Pons (tissue), 1 donor: ENCODE measurements at regions not wholly inside any gene's neighbourhood (a gene's known extent, or its start where the extent isn't known, plus 50 kb on each side); places are given as distances from the start of the nearest gene placed in this dataset.
"Not testable (repeated sequence)": the region's sequence is repeated elsewhere in the genome, so short reads cannot be mapped to it uniquely, and the experiment has no call there.

Source experiments
- DNase-seq: peaks from one replicate; pipeline ENCODE4 v3.0.0-alpha.2; 2016; ENCODE audit warnings: low spot score

DNA sequence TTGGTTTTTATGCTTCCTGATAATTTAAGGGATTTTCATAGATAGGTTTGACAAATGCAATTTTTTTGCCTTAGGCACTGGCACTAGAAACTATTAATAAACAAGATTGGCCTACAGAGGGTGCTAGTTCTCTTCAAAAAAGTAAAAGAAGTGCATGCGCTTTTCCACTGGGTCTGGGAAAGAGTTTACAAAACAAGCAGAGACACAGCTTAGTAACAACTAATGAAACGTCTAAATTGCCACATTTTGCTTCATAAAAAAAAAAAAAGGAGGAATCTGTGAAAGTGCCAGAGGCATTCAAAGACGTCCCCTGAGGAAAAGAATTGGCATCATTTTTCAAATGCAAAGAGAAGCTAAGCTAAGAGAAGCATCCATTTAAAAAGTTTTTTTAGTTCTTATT lies 58.3 kb upstream of the EEA1 start:
- DNase-seq: peak; percentile 91

DNA sequence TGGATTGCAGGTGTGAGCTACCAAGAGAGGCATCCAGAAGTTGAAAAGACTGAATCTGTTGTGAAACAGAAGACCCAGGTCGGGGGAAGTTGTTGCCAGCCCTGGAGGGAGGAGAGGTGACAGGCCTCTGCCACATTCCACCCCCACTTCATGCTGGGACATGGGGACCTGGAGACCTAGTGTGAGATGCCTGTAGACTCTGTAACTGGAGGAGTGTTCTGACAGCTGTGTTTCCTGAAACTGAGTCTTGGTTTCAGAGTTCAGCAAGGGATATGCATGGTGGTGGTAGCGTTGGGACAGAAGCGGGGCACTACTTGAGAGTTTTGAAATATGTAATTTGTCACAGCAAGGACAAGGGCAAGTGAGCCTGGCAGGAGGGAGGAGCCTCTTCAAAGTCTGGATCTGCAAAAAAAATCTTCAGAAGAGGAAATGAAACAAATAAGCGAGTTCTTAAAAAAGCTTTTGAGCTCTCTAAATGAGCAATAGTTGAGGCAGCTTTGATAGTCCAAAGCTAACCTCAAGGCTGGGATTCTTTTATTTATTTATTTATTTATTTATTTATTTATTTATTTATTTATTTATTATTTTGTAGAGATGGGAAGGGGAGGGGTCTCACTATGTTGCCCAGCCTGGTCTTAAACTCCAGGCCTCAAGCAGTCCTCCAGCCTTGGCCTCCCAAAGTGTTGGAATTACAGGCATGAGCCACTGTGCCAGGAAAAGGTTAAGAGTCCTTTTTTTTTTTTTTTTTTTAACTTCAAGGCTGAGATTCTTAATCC lies 58.9 kb upstream of the EEA1 start:
- DNase-seq: peak; percentile 32

DNA sequence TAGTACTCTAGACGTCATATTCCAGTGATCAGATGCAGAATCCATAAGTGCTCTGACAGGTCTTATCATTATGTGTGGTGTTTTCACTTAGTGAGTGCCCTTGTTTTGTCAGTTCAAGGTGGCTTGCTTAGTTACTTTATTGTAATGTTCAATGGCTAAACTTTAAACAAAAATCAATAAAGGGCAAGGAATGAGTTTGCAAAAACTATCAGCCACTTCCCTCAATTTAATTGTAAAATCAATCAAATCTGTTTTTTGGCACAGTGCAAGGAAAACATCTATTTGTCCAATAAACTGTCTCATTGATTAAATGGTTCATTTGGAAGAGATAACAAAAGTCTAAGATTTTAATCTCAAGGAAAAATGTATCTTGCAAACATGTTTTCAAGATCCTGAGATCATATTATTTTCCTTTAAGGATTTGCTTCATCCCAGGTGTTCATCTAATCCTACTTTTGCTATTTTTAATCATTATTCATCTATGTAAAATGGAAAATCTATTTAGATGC lies 59.6 kb upstream of the EEA1 start:
- no peak for DNase-seq

DNA sequence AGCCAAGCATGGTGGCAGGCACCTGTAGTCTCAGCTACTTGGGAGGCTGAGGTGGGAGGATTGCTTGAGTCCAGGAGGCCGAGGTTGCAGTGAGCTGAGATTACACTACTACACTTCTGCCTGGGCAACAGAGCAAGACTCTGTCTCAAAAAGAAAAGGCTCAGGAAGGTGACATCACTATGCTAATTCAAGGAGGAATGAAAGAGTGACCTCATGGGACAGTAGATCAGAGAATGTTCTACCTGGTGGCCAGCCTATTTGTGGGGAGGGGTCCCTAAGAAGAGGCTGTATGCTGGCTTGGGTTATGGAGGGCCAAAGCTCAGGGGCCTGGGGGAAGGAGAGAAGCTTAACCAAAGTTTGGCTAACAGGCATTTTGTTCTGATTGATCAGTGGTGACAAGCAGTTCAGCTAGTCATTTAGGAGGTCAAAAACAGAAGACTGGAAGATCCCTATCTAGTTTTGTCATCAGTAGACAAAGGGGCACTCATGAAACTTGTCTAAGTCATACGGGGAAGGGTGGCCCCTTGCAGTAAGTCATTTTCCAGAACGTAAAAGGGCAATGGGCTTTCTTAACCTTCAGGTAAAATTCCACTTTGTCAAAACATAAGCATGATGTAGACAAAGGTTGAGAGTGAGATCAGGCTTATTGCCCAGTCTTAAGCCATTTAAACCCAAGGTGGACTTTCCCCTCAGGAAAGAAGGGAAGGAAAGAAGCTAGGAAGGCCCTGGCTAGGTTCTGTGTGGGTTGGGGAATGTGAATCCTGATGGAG lies 60.8 kb upstream of the EEA1 start:
- DNase-seq: no peak

DNA sequence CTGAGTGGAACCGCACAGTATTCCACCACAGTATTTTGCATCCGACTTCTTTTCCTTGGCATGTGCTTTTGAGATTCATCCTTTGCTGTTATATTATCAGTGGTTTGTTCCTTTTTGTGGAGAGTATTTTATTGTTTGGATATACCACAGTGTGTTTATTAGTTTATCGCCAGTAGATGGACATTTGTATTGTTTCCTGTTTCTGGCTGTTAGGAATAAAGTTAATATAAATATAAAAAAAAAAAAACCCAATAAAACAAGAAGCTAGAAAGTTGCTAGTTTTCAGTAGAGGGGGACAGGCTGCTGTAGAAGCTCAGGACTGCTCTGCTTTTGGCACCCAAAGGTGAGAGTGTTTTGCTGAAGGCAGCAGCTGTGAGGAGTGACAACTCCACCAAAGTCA lies 62.0 kb upstream of the EEA1 start:
- no peak for DNase-seq

DNA sequence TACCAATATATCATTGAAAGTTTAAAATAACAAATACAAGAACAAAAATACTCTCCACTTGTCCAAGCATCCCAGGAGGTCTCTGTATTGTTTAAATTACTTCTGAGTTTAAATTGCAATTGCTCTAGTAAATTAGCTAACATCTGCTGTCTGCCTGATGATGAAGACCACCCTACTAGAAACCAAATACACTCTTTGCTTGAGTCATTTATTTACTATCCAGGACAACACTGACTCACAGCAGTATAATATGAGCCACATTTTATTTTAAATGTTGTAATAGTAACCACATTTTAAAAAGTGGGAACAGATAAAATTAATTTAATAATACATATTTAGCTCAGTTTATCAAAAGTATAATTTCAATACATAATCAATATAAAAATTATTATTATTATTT lies 62.9 kb upstream of the EEA1 start:
- no peak for DNase-seq

DNA sequence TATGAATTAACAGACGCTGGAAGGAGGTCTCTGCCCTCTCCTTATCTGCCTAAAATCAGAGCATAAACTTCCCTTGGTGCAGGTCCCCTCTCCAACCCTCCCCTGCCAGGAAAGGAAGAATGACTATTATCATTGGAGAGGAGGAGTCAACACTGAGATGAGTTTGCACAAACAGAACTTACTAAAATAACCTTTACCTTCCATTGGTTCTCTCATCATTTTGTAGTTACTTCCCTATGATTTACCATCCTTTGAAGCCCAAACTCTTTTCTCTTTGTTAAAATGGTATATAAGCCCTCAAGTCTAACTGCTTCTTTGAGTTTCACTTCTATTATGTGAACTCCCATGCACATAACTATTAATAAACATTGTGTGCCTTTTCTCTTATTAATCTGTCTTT lies 64.2 kb upstream of the EEA1 start:
- no peak for DNase-seq

DNA sequence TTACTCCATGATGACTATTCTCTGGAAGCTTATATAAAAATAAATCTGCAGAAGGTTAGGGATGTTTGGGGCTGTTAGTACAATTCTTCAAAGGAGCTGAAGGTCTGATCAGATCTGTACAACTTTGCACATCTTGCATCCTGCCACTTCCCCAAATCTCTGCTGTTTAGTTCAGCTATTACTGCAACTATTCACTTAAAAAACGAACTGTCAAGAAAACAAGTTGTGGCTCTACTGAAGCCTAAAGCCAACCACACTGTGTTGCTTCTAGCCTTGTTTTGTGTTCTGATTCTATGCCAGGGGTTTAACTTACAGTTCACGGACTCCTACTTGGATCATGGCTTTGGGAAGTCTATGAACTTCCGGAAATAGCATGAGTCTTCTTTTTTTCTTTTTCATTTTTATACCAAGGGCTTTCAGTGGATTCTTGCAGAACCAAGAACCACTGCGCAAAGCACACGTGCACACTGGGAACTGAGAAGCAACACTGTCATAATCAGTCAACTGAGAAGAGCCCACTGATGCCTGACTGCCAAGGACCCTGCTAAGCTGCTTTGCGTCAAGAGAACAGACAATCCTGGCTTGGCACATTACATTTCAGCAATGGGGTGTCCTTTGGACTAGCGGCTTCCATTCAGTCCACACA lies 66.3 kb upstream of the EEA1 start:
- no peak for DNase-seq

DNA sequence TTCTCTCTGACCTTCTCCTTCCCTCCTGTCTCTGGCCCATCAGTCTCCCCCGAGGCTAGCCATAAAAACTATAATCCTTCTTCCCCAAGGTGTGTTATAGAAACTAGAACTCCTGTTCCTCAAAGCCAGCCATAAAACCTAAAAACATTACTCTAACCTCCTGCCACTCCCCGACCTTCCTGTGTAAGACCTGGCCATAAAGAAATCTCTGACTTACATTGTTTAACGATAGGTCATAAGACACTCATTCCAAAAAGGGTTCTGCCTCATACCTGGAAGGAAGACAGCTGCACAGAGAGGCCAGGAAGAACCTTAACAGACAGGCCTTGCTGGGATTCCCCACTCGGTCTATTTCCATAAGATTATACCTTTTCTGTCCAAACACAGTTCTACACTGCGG lies 70.9 kb upstream of the EEA1 start:
- DNase-seq: no peak

DNA sequence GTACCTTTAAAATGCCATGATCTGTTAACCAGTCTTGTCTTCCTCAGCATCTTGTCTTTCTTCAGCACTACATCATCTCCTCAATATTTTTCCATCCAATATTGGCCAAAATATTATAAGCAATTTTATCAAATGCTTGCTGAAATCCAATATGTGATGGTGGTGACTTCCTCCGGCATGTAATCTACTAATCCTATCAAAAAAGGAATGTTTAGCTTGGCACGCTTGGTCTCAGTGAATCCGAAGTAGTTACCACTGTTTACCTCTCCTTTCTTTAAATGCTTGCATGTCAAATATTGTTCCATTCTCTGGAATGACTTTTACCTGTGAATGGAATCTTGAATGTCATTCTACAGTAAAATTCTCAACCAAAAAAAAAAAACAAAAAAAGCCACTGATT lies 72.3 kb upstream of the EEA1 start:
- no peak for DNase-seq

DNA sequence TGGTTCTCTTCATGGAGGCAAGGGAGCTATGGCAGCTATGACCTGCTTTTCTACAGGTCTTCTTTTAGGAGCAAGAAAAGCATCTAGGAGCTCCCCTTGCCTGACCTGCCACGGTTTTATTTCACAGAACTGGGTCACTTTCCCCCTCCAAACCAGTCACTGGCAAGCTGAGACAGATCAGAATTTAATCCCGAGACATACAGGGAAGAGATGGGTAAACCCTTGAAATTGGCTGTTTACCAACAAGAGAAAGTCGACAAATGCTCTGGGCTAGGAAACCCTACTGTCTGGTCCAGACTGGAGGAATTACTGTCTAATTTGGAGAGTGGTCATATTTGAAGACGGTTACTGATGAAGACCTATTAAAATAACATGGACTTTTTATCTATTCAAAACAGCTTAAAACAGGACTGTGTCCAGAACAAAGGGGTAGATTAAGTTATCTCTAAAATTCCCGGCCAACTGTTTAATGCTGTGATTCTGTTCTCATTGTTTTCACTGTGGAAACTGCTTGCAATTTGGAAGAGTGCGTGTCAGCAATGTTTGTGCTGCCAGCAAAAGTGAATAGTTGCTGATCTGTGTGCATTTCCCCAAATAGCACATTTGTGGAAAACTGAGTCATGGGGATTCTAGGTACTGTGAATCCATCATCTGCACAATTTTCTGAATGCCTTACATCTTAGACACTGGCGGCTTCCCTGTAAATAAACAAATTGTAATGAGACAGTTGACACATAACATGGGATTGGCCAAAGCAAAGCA lies 73.4 kb upstream of the EEA1 start:
- DNase-seq: no peak

DNA sequence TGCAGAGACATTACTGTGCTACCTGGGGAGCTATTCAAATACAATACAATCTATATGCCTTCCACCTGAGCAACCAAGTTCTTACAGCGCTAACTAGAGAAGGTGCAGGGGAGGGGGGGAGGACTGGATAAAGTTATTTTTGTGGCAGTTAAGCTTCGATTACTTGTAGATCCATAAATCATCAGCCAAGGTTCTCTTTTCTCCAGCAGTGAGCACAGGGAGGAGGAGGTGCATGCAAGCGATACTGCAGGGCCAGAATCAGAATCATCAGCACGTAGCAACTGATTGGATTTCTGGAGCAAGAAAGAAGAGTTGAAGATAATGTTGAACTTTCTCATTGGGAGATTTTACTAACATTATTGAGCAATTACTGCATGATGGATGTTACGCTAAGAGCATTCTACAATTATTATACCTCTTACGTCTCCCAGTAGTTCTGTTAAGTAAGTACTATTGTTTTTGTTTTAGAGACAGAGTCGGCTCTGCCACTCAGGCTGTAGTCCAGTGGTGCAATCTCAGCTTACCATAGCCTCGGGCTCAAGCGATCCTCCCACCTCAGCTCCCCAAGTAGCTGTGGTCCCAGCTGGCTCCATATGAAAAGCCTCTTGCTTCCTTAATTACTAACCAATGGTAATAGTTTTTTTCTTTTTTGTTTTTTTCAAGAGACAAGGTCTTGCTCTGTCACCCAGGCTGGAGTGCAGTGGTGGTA lies 74.6 kb upstream of the EEA1 start:
- no peak for DNase-seq

DNA sequence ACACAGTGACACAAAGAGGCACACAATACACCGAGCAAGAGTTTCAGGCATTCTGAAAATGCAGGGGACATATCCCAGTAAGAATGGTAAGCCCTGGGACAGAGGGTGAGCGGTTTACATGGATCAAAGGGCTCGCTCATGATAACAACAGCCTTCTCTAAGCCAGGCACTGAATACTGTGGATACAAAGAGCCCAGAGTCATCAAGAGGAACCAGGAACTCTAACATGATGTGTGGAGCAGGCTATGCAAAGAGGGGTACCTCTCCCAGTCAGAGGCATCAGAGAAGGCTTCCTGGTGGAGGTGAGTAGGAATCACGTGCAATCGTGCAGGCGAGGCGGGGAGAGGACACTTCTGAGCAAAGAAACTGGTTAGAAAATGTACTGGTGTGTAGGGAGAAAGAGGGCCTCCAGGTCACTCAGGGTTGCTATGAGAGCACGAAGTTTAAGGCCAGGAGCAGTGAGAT lies 76.9 kb upstream of the EEA1 start:
- DNase-seq: no peak

DNA sequence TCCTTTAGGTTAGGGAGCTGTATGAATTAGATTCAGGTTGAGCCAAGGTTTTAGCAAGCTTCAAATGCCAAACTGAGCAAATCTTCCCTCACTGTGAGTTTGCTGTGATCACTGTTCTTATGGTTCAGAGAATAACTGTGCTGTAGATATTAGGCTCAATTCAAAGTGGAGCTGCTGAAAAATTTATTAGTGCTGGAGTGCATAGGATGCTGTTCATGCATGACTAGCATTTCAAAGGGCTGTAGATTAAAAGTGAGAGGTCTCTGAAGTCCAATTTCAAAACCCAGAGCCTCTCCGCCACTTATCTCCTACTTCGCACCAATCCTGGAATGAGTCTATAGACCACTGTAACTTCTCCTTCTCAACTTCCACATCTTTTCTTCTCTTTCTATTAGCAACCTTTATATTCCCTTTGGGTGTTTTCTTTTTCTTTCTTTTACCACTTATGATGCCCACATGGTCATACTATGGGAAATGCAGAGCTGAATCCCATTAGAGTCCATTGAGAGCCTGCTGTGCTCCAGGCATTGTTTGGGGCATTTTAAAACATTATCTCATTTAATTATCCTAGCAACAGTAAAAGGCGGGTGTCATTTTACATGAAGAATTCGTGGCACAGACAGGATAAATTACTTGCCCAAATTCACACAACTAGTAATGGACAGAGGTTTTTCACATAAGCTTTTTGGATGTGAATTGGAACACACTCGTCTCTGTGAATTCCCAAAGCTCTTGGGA lies 77.5 kb upstream of the EEA1 start:
- no peak for DNase-seq

DNA sequence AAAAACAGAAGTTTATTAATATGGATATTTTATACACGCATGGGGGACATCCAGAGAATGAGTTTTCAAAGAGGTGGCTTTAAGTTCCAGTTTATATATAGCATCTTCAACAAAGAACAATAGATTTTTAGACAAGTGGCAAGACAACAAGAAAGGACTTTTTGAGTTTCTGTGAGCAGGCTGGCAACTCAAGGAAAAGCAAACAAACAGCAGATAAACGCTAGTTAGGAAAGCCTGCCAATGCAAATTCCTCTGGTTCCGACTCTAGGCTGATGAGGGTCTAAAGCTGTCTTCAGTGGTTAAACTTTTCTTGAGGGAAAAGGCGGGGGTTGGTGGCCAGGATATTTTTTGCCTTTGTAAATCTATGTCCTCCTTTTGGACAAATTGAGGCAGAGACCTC lies 78.4 kb upstream of the EEA1 start:
- DNase-seq: no peak

DNA sequence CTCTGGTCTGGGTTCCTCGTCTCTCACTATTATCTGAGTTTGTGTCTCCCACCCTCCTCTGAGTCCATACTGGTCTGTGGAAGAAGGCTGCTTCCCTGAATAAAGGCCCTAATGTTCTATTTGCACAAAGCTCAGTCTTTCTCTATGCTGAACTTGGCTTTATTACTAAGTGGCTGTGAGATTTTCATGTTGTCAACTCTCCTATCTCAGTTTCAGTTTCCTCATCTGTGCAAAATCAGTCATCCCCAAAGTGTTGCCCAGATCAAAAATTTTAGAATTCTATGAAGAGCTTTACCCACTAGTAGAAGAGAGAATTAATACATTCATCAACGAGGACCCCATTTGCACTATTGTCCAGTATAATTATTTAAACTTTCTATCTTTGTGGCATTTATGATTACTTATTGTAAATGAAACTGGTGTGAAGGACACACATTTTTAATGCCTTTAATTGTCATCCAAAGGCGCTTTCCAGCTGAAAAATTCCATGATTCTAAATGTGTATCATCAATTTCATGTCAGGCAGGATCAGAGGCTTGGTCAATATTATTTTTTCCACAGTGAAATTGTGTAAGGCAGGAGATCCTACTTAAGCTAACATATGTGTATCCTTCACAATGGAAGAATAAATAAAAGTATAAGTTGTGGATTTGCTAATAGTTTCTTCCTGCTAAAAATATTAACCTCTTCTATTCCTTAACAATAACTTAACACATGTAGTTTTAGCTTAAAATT lies 79.1 kb upstream of the EEA1 start:
- no peak for DNase-seq

DNA sequence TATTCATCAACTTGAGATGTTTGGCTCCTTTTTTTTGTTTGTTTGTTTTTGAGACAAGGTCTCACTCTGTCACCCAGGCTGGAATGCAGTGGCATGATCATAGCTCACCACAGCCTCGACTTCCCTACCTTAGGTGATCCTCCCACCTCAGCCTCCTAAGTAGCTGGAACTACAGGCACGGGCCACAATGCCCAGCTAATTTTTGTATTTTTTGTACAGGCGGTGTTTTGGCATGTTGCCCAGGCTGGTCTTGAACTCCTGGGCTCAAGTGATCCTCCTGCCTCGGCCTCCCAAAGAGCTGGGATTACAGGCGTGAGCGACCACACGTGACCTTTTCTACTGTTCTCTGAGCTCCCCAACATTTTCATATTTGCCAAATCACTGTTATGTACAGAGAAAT lies 79.8 kb upstream of the EEA1 start:
- not testable (repeated sequence) for DNase-seq

DNA sequence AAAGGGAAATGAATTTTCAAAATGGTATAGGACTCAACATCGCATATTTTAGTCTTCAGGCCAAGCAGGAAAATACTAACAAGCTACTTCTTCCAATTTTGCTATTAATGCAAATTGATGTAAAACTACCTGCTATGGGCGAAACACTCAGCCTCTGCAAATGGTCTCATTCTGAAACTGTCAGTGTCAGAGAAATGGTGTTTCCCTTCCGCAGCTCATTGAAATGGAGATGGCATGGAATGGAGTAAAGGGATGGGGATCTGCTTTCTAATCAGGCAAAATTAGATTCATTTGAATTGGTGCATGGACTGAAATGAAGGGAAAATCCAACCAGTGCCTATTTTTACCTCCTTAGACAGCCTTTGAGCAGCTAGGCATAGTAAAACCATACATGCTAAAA lies 80.4 kb upstream of the EEA1 start:
- DNase-seq: no peak

DNA sequence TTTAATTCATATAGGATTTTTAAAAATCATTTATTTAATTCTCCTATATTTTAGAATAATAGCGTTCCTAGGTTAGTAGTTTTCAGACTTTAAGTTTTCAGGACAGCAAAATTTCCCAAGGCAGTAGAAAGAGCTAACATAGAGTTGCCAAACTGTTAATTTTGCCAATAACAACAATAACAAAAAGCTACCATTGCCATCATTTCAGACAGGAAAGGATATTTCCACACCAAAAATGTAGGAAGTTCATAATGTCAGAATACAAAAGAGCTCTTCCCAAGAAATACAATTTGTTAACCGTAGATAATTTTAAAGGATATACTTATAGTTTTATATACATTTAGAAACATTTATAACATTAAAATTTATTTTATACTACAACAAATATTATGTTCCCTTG lies 81.4 kb upstream of the EEA1 start:
- DNase-seq: no peak

DNA sequence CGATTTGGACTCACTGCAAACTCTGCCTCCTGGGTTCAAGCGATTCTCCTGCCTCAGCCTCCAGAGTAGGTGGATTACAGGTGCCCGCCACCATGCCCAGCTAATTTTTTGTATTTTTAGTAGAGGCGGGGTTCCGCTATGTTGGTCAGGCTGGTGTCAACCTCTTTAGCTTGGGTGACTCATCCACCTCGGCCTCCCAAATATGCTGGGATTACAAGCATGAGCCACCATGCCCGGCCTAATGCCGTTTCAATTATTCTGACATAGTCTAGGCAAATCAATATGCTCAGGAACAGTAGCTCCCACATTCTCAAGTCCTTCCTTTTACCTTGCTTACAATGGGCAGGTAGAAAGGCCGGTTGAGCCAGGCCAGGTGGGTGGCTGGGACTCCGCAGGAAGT lies 82.0 kb upstream of the EEA1 start:
- DNase-seq: no peak
